ENCODE measurements at regions not wholly inside any gene's neighbourhood (a gene's known extent, or its start where the extent isn't known, plus 50 kb on each side); places are given as distances from the start of the nearest gene placed in this dataset.

DNA sequence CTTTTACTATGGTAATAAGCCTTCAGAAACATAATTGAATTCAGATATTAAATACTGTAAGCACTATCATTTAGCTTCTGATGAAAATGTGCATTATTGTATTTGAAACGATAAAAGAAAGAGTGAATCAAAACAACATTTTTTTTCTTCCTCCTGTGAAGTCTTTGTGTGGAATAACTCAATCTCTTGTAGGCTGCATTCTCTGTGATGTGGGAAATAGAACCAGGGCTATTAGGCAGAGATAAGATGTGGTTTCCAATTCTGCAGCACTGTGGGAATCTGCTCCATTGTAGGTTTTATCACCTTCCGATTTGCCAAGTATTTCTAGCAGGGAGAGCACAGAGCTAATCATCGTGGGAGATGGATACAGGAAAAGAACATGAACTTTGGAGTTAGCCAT, 624.5 kb downstream of the RBFOX1 start:
- Histone ChIP-seq H3K4me1 (no peaks in the 10 kb centered on the region), H3K9me3 (no peaks in the 10 kb centered on the region)
- intact Hi-C loops (cut with DNase I): no loop called here

DNA sequence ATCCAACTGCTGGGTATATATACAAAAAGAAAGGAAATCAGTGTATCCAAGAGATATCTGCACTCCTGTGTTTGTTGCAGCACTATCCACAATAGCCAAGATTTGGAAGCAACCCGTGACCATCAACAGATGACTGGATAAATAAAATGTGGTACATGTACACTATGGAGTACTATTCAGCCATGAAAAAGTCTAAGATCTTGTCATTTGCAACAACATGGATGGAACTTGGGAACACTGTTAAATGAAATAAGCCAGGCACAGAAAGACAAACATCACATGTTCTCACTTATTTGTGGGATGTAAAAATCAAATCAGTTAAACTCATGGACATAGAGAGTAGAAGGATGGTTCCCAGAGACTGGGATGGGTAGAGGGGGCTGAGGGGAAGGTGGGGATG, 620.7 kb downstream of the RBFOX1 start:
- Histone ChIP-seq H3K27ac (no peak overlapping the region), H3K4me1 (no peaks in the 10 kb centered on the region), H3K27me3 (no peaks in the 10 kb centered on the region), H3K4me3 (no peak overlapping the region), H3K9me3 (no peaks in the 10 kb centered on the region), H3K36me3 (no peaks in the 10 kb centered on the region)
- intact Hi-C loops (cut with DNase I): no loop called here
- TF ChIP-seq, protein P1, sequence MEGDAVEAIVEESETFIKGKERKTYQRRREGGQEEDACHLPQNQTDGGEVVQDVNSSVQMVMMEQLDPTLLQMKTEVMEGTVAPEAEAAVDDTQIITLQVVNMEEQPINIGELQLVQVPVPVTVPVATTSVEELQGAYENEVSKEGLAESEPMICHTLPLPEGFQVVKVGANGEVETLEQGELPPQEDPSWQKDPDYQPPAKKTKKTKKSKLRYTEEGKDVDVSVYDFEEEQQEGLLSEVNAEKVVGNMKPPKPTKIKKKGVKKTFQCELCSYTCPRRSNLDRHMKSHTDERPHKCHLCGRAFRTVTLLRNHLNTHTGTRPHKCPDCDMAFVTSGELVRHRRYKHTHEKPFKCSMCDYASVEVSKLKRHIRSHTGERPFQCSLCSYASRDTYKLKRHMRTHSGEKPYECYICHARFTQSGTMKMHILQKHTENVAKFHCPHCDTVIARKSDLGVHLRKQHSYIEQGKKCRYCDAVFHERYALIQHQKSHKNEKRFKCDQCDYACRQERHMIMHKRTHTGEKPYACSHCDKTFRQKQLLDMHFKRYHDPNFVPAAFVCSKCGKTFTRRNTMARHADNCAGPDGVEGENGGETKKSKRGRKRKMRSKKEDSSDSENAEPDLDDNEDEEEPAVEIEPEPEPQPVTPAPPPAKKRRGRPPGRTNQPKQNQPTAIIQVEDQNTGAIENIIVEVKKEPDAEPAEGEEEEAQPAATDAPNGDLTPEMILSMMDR (IDR thresholded peaks at IDR 0.05): no peak
- DNase-seq (ENCODE audit: low spot score in 2 of 2): no peak

More for the DNA sequence above, 624.5 kb downstream of the RBFOX1 start:
- DNase-seq (ENCODE audit: low spot score in 2 of 2): no peak
- TF ChIP-seq, protein P1 (IDR thresholded peaks at IDR 0.05): no peak
- Histone ChIP-seq H3K4me3 (no peak overlapping the region), H3K27me3 (no peaks in the 10 kb centered on the region), H3K36me3 (no peaks in the 10 kb centered on the region), H3K27ac (no peak overlapping the region)

DNA sequence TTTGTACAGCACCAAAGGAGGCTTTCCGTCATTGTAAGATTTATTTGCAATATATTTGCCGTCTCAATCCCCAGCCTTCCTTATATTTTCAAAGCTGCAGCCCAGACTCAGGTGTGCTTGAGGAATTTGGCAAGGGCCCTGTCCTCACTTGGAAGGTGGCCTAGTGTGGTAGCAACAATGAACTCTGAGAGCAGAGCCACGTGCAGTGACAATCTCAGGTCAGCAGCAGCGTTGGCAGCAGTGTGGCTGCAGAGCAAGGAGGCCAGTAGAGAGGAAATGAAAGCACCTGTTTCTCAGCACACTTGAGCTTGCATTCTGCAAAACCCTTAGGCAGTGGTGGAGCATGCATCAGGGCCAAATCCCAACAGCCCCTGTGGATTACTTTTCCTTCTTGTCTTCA, 613.5 kb downstream of the RBFOX1 start:
- no peak overlapping the region for H3K4me3 ChIP-seq
- no peaks in the 10 kb centered on the region for H3K4me1 ChIP-seq
- H3K27me3 ChIP-seq: no peaks in the 10 kb centered on the region
- H3K36me3 ChIP-seq: no peaks in the 10 kb centered on the region
- TF ChIP-seq, protein P1 (IDR thresholded peaks at IDR 0.05): no peak
- H3K9me3 ChIP-seq: no peaks in the 10 kb centered on the region
- intact Hi-C loops (cut with DNase I): no loop called here
- no peak for DNase-seq (ENCODE audit: low spot score in 2 of 2)
- H3K27ac ChIP-seq: no peak overlapping the region

DNA sequence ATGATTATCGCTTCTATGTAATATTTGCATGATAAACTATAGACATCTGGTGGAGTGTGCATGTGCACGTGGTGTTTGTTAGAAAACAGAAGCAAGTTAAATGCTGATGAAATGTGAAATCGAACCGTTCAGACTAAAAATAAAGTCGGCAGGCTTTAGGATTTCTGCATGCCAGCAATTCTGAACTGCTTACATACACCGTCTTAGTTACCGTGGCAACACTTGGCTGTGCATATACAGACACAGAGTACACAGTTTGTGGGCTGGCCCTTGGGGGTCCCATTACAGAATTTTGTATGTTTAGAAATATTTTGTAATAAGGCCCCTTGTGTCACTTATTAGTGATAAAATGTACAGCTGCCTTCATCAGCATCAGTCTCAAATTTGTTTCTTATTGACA, 605.5 kb downstream of the RBFOX1 start:
- no peak for DNase-seq (ENCODE audit: low spot score in 2 of 2)
- TF ChIP-seq, protein P1 (IDR thresholded peaks at IDR 0.05): no peak
- H3K36me3 ChIP-seq: no peaks in the 10 kb centered on the region
- no peaks in the 10 kb centered on the region for H3K9me3 ChIP-seq
- no peak overlapping the region for H3K27ac ChIP-seq
- no peak overlapping the region for H3K4me3 ChIP-seq
- H3K4me1 ChIP-seq: no peaks in the 10 kb centered on the region
- no peaks in the 10 kb centered on the region for H3K27me3 ChIP-seq
- intact Hi-C loops (cut with DNase I): no loop called here

DNA sequence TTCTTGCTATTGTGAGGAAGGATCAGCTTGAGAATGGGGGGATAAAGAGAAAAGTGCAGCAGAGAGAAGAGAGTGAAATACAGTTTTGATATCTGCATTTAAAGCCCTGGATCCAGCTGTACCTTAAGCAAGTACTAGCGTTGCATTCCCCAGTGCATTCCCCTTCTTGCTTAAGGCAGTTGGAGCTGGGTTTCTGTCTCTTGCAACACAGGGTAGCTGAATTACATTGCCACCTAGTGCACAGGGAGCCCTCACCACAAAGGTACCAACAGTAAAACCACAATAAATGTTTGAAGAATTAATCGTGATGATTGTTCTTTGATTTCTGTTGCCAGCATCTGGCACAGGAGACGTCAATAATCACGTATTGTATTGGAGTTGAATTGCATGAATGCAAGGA, 588.7 kb downstream of the RBFOX1 start:
- Histone ChIP-seq H3K36me3 (no peaks in the 10 kb centered on the region), H3K27ac (no peak overlapping the region), H3K27me3 (no peaks in the 10 kb centered on the region), H3K4me1 (no peaks in the 10 kb centered on the region), H3K9me3 (no peaks in the 10 kb centered on the region), H3K4me3 (no peak overlapping the region)
- intact Hi-C loops (cut with DNase I): no loop called here
- DNase-seq (ENCODE audit: low spot score in 2 of 2): no peak
- TF ChIP-seq, protein P1 (IDR thresholded peaks at IDR 0.05): no peak

DNA sequence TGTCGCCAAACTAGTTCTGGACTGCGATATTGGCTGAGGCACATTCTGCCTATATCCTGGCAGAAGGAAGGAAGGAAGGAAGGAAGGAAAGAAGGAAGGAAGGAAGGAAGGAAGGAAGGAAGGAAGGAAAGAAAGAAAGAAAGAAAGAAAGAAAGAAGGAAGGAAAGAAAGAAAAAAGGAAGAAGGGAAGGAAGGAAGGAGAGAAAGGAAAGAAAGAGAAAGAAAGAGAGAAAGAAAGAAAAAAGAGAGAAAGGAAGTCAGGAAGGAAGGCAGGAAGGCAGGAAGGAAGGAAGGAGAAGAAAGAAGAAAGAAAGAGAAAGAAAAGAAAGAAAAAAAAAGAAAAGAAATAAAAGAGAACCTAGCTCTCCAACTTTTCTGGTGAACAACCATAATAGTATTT, 587.1 kb downstream of the RBFOX1 start:
- DNase-seq (ENCODE audit: low spot score in 2 of 2): no peak
- intact Hi-C loops (cut with DNase I): no loop called here
- no peaks in the 10 kb centered on the region for H3K27me3 ChIP-seq
- no peak overlapping the region for H3K4me3 ChIP-seq
- no peak overlapping the region for H3K27ac ChIP-seq
- no peaks in the 10 kb centered on the region for H3K4me1 ChIP-seq
- no peaks in the 10 kb centered on the region for H3K9me3 ChIP-seq
- TF ChIP-seq, protein P1 (IDR thresholded peaks at IDR 0.05): no peak
- no peaks in the 10 kb centered on the region for H3K36me3 ChIP-seq
